Vagina (tissue), 2 donors: ENCODE measurements at regions not wholly inside any gene's neighbourhood (a gene's known extent, or its start where the extent isn't known, plus 50 kb on each side); places are given as distances from the start of the nearest gene placed in this dataset.
A peak's percentile ranks its signal among the peaks of the same experiment; 100 is the strongest.

Source experiments
- DNase-seq, 2 donors: peaks; one replicate each; pipeline ENCODE4 v3.0.0-alpha.2; 2017; ENCODE audit errors: extremely low spot score in 2 of 2
- H3K27ac ChIP-seq: fragments of 200-600 bp; sonication (generic); one replicate; pipeline ENCODE4 v1.5.1; 2019
- H3K27me3 ChIP-seq: fragments of 200-600 bp; sonication (generic); one replicate; pipeline ENCODE4 v1.5.1; 2019
- H3K36me3 ChIP-seq, 2 donors: fragments of 200-600 bp; sonication (generic); one replicate each; pipeline ENCODE4 v1.5.1; 2017 to 2019
- H3K4me1 ChIP-seq: fragments of 200-600 bp; sonication (generic); one replicate; pipeline ENCODE4 v1.5.1; 2019
- H3K4me3 ChIP-seq, 2 donors: fragments of 200-600 bp; sonication (generic); 1 replicate in 1 of 2; 2 replicates in 1 of 2; pipeline ENCODE4 v1.5.1; 2016 to 2019
- H3K9me3 ChIP-seq: fragments of 200-600 bp; sonication (generic); one replicate; pipeline ENCODE4 v1.5.1; 2019
- POLR2A ChIP-seq, 2 donors: fragments of 450-650 bp; IDR thresholded peaks; one replicate each; pipeline ENCODE4 v1.6.1; 2017; ENCODE audit warnings: antibody characterized with exemption in 2 of 2, mild to moderate bottlenecking in 2 of 2, moderate library complexity in 2 of 2
- POLR2AphosphoS5 ChIP-seq, 2 donors: sonication (generic); formaldehyde crosslinking; IDR thresholded peaks; one replicate each; pipeline ENCODE4 v1.9.0; 2017; ENCODE audit warnings: antibody characterized with exemption in 2 of 2, mild to moderate bottlenecking in 2 of 2, low read depth in 1 of 2; ENCODE audit not compliant: insufficient read depth in 1 of 2
- intact Hi-C: fragments of 100-400 bp; cut with DNase I; formaldehyde crosslinking; loops from one replicate; pipeline ENCODE4 v1.15.1; 2023
- TF ChIP-seq, protein P1 (sequence below), 3 experiments: fragments of 450-650 bp in 2 of 3; fragments of 200-600 bp in 1 of 3; sonication (generic) in 1 of 3; IDR thresholded peaks; one replicate each; pipeline ENCODE4 v1.5.1; 2017 to 2019; ENCODE audit warnings: antibody characterized with exemption in 3 of 3, mild to moderate bottlenecking in 2 of 3, moderate library complexity in 2 of 3

DNA sequence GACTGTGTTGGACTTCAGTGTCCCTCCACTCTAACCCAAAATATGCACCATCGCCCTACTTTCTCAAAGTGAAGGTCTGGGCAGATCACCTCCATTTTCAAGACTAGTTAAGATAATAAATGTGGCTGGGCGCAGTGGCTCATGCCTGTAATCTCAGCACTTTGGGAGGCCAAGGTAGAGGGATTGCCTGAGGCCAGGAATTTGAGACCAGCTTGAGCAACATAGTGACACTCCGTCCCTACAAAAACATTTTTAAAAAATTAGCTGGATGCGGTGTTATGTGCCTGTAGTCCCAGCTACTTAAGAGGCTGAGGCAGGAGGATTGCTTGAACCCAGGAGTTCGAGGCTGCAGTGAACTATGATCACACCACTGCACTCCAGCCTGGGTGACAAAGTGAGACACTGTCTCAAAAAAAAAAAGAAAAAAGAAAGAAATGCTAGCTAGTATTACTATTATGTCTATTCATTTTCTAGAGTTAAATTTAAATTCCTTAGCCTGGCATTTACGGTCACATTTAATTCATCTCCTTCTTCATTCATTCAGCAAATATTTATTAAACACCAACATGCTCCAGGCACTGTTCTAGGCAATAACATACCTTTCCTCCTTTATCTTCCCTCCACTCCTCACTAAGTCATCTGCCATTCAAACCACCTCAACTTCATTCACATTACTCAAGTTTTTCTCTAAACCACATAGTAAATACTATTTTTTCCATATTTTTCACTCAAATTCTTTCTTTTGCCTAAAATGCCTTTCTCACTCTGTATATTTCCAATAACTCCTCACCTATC is 96.1 kb upstream of the XYLT1 start:
- H3K4me3 ChIP-seq, result no peak overlapping the region
- no peak for DNase-seq
- no peaks in the 10 kb centered on the region for H3K27me3 ChIP-seq
- H3K4me1 ChIP-seq, result no peaks in the 10 kb centered on the region
- H3K36me3 ChIP-seq, result no peaks in the 10 kb centered on the region
- H3K27ac ChIP-seq, result peak overlapping the region; percentile 33
- no peak for TF ChIP-seq POLR2AphosphoS5 (IDR thresholded peaks at IDR 0.05; ENCODE audit: insufficient read depth in 1 of 2, low read depth in 1 of 2)
- TF ChIP-seq, protein P1, sequence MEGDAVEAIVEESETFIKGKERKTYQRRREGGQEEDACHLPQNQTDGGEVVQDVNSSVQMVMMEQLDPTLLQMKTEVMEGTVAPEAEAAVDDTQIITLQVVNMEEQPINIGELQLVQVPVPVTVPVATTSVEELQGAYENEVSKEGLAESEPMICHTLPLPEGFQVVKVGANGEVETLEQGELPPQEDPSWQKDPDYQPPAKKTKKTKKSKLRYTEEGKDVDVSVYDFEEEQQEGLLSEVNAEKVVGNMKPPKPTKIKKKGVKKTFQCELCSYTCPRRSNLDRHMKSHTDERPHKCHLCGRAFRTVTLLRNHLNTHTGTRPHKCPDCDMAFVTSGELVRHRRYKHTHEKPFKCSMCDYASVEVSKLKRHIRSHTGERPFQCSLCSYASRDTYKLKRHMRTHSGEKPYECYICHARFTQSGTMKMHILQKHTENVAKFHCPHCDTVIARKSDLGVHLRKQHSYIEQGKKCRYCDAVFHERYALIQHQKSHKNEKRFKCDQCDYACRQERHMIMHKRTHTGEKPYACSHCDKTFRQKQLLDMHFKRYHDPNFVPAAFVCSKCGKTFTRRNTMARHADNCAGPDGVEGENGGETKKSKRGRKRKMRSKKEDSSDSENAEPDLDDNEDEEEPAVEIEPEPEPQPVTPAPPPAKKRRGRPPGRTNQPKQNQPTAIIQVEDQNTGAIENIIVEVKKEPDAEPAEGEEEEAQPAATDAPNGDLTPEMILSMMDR (IDR thresholded peaks at IDR 0.05), result no peak
- TF ChIP-seq POLR2A (IDR thresholded peaks at IDR 0.05), result no peak
- no peaks in the 10 kb centered on the region for H3K9me3 ChIP-seq
- intact Hi-C loops, result no loop called here

DNA sequence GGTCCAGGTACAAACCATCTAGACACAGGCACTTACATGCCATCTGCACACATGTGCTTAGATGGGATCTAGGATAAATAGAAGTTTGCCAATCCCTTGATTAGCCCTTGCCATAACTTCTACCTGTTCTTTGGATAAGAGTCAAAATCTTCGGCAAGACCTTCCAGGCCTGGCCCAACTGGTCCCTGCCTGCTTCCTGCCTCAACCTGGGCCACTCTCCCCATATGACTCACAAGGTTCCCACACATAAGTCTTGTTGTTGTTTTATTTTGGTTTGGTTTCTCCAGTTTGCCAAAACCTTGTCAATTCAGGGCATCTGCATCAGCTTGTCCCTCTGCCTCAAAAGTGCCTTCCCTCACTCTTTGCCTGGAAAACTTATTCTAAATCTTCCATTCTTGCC is 95.3 kb upstream of the XYLT1 start:
- H3K27ac ChIP-seq, result peak overlapping the region; percentile 33
- no peaks in the 10 kb centered on the region for H3K36me3 ChIP-seq
- H3K4me3 ChIP-seq, result no peak overlapping the region
- no peaks in the 10 kb centered on the region for H3K27me3 ChIP-seq
- no peak for DNase-seq
- TF ChIP-seq POLR2AphosphoS5 (IDR thresholded peaks at IDR 0.05; ENCODE audit: insufficient read depth in 1 of 2, low read depth in 1 of 2) (peak in 1 of 2 donors; percentile 42), POLR2A (IDR thresholded peaks at IDR 0.05) (no peak)
- H3K9me3 ChIP-seq, result no peaks in the 10 kb centered on the region
- intact Hi-C loops, result no loop called here
- no peaks in the 10 kb centered on the region for H3K4me1 ChIP-seq

DNA sequence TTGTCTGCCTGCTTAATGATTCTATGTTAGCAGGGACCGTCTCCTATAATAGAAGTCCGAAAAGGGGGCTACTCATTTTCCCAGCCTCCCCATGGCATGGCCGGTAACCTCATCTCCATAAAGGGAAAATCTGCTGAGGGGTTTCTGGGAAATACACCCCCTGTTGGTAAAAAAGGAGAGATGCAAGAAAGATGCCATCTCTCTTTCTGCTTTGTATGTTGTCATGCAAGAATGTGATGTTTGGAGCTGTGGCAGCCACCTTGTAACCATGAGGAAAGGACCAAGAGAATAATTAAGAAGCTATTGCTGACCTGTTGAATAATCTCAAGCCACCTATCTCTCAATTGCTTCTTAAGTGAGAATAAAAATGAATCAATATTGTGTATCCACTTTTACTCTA is 94.8 kb upstream of the XYLT1 start:
- H3K4me1 ChIP-seq, result no peaks in the 10 kb centered on the region
- DNase-seq, result no peak
- H3K27ac ChIP-seq, result no peak overlapping the region
- H3K36me3 ChIP-seq, result no peaks in the 10 kb centered on the region
- H3K4me3 ChIP-seq, result no peak overlapping the region
- H3K27me3 ChIP-seq, result no peaks in the 10 kb centered on the region
- no peaks in the 10 kb centered on the region for H3K9me3 ChIP-seq
- TF ChIP-seq, protein P1 (IDR thresholded peaks at IDR 0.05), result no peak
- TF ChIP-seq POLR2AphosphoS5 (IDR thresholded peaks at IDR 0.05; ENCODE audit: insufficient read depth in 1 of 2, low read depth in 1 of 2) (no peak), POLR2A (IDR thresholded peaks at IDR 0.05) (no peak)
- intact Hi-C loops, result no loop called here

DNA sequence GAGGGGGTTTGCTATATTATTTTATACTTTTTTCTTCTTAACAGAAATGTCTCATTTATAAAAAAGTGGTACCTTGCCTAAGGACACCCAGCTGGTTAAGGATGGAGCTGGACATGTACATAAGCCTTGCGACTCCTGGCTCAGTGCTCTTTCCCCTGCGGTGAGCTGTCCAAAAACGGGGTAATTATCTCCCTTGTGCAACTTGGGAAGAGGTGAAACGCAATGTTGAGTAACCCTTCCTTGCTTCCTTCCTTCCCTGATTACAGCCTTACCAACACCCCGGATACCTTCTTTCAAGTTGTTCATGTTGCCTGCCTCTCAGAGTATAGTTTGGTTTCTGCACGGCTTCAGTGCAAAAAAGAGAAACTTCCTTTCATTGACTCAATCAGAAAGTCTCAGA is 94.1 kb upstream of the XYLT1 start:
- H3K4me3 ChIP-seq, result no peak overlapping the region
- H3K27ac ChIP-seq, result no peak overlapping the region
- H3K4me1 ChIP-seq, result no peaks in the 10 kb centered on the region
- no peak for DNase-seq
- no peak for TF ChIP-seq POLR2AphosphoS5 (IDR thresholded peaks at IDR 0.05; ENCODE audit: insufficient read depth in 1 of 2, low read depth in 1 of 2)
- TF ChIP-seq, protein P1 (IDR thresholded peaks at IDR 0.05), result no peak
- TF ChIP-seq POLR2A (IDR thresholded peaks at IDR 0.05), result no peak
- no peaks in the 10 kb centered on the region for H3K9me3 ChIP-seq
- intact Hi-C loops, result no loop called here
- H3K27me3 ChIP-seq, result no peaks in the 10 kb centered on the region
- no peaks in the 10 kb centered on the region for H3K36me3 ChIP-seq

DNA sequence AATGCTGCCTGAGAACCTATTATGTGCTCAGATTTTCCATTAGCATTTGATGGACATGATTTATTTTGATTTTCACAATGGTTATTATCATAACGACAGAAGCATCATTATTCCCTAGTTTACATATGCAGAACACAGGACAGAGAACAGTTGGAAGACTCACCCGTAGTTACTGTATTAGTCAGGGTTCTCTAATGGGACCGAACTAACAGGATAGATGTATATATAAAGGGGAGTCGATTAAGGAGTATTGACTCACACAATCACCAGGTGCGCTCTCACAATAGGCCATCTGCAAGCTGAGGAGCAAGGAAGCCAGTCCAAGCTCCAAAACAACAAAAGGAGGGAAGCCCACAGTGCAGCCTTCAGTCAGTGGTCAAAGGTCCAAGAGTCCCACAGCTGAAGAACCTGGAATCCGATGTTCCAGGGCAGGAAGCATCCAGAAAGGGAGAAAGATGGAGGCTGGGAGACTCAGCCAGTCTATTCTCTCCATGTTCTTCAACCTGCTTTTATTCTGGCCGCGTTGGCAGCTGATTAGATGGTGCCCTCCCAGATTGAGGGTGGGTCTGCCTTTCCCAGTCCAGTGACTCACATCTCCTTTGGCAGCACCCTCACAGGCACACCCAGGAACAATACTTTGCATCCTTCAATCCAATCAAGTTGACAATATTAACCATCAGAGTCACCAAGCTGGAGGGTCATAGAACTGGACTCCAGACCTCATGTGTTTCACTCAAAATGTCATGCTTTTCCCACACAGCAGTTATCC is 92.7 kb upstream of the XYLT1 start:
- DNase-seq, result no peak
- Histone ChIP-seq H3K36me3 (no peaks in the 10 kb centered on the region), H3K4me3 (no peak overlapping the region), H3K27ac (no peak overlapping the region), H3K4me1 (no peaks in the 10 kb centered on the region), H3K9me3 (no peaks in the 10 kb centered on the region), H3K27me3 (no peaks in the 10 kb centered on the region)
- intact Hi-C loops, result no loop called here
- TF ChIP-seq POLR2AphosphoS5 (IDR thresholded peaks at IDR 0.05; ENCODE audit: insufficient read depth in 1 of 2, low read depth in 1 of 2), result no peak
- TF ChIP-seq, protein P1 (IDR thresholded peaks at IDR 0.05), result no peak
- TF ChIP-seq POLR2A (IDR thresholded peaks at IDR 0.05), result no peak
